Kidney (tissue), 13 donors: ENCODE measurements at regions not wholly inside any gene's neighbourhood (a gene's known extent, or its start where the extent isn't known, plus 50 kb on each side); places are given as distances from the start of the nearest gene placed in this dataset.

ENCODE experiments used
- DNase-seq, 5 donors: peaks; one replicate each; pipeline ENCODE4 v3.0.0-alpha.2; 2013 to 2020
- FAIRE-seq: peaks from 2 replicates; lab custom pipeline; 2012; peaks lifted over from hg19 to GRCh38; lab: Jason Lieb, UNC
- H3K27ac ChIP-seq, 2 donors: one replicate each; pipeline ENCODE4 v1.7.0; 2013; ENCODE audit warnings: low read depth in 2 of 2, low read length in 2 of 2, inconsistent platforms in 1 of 2
- H3K27me3 ChIP-seq: one replicate; pipeline ENCODE4 v1.7.1; 2013; ENCODE audit warnings: low read length, inconsistent platforms; ENCODE audit not compliant: control insufficient read depth, insufficient read depth
- H3K36me3 ChIP-seq, 3 donors: one replicate each; pipeline versions ENCODE4 v1.7.0 to v1.7.1; 2013; ENCODE audit warnings: low read length in 3 of 3, control low read depth in 1 of 3, inconsistent platforms in 1 of 3; ENCODE audit not compliant: insufficient read depth in 3 of 3, control insufficient read depth in 2 of 3
- H3K4me1 ChIP-seq, 3 donors: one replicate each; pipeline versions ENCODE4 v1.7.0 to v1.7.1; 2013; ENCODE audit warnings: low read length in 3 of 3, inconsistent platforms in 1 of 3, low read depth in 1 of 3; ENCODE audit not compliant: control insufficient read depth in 2 of 3, insufficient read depth in 2 of 3
- H3K4me3 ChIP-seq, 3 donors: one replicate each; pipeline versions ENCODE4 v1.7.0 to v1.8.1; 2013; ENCODE audit warnings: low read length in 3 of 3, control low read depth in 1 of 3, inconsistent platforms in 1 of 3
- H3K9ac ChIP-seq, 3 donors: one replicate each; pipeline versions ENCODE4 v1.7.0 to v1.7.1; 2013; ENCODE audit warnings: low read length in 3 of 3, control low read depth in 1 of 3, inconsistent platforms in 1 of 3
- H3K9me3 ChIP-seq, 3 donors: one replicate each; pipeline versions ENCODE4 v1.7.0 to v1.7.1; 2013; ENCODE audit warnings: low read length in 3 of 3, control low read depth in 1 of 3, inconsistent platforms in 1 of 3; ENCODE audit not compliant: control insufficient read depth in 2 of 3, insufficient read depth in 1 of 3
- CTCF ChIP-seq: IDR thresholded peaks from 3 replicates; pipeline ENCODE4 v1.5.1; 2012; ENCODE audit warnings: mild to moderate bottlenecking, moderate library complexity, borderline replicate concordance; ENCODE audit not compliant: insufficient read depth; ENCODE audit errors: extremely low read depth
- intact Hi-C: fragments of 100-400 bp; cut with DNase I; formaldehyde crosslinking; loops from one replicate; pipeline ENCODE4 v1.11.1; 2022
- donor health status: control.
- donor health status: control.
- donor health status: control.
- donor health status: control.
- donor health status: control.
- donor health status: DM: yes; HTN: yes; CAD: no.
- donor health status: Normal renal cell carcinoma (clear cell type).

DNA sequence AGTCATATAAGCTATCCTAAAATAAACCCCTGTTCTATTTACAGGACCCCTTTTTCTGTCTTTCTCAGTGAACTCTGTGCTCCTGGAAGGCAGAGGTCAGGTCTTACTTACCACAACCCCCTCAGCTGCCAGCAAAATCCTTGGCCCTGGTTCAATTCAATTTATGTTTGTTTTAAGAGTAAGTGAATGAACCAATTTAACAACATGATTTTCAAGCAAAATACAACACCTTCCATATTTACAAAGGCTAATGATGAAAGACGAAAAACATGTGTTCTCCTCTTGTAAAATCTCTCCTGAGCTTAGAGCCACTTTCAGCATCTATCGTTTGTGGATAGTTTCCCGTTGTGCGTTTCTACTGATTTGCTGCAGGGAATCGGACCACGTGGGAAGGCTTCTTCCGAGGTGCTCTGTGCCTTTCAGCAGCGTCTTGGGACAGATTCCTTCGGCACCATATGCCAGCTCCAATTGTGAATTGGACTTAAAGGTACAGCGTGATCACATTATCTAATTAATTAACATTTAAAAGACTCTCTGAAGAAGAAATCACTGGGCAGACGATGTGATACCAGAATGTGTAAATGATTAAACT is 411.7 kb downstream of the IRS2 start:
- Histone ChIP-seq H3K36me3 (no peaks in the 10 kb centered on the region), H3K4me1 (no peaks in the 10 kb centered on the region), H3K27me3 (no peaks in the 10 kb centered on the region), H3K27ac (no peak overlapping the region), H3K9ac (no peak overlapping the region), H3K4me3 (no peak overlapping the region), H3K9me3 (no peaks in the 10 kb centered on the region)
- TF ChIP-seq CTCF, result no peak
- intact Hi-C loops, result no loop called here
- FAIRE-seq (no peak), DNase-seq (no peak)

DNA sequence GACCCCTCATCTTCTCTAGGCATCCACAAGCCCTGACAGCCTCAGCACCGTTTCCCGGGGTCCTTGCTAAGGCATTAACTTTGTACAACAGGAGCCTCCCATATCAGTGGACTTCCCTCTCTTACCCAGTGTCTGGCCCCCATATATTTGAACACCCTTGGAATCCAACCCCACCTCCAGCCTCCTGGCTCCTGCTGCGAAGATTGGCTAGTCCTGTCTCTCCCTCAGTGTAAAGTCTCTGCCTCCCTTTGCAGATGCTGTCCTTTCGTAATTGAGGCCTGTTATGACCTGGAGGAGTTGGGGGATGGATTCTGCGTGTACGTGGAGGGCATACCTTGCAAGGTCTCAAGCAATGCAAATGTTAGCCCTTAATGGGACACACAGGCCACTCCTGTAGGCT is 413.7 kb downstream of the IRS2 start:
- no peak overlapping the region for H3K27ac ChIP-seq
- no peak for DNase-seq
- no peaks in the 10 kb centered on the region for H3K27me3 ChIP-seq
- no peaks in the 10 kb centered on the region for H3K4me1 ChIP-seq
- H3K4me3 ChIP-seq, result no peak overlapping the region
- intact Hi-C loops, result no loop called here
- H3K9me3 ChIP-seq, result no peaks in the 10 kb centered on the region
- no peak overlapping the region for H3K9ac ChIP-seq
- H3K36me3 ChIP-seq, result no peaks in the 10 kb centered on the region
- TF ChIP-seq CTCF, result no peak
- FAIRE-seq, result no peak

DNA sequence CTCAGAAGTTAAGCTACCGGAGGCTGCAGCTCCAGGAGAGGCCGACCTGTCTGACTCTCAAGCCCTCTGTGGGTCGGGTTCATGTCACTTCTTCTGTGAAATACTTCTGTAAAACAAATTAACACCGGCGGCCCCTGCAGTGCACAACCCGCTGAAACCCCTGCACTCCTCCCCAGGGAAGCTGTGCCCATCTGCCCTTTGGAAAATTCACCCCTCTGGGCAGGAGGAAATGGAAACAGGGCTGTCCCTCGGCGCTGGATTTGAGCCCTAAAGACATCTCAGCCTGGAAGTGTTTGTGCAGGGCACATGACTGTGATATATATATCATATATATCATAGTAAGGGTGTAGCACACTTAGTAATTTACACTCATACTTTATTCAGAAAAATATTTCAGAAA is 415.3 kb downstream of the IRS2 start:
- no peak for TF ChIP-seq CTCF
- H3K9ac ChIP-seq, result no peak overlapping the region
- H3K4me1 ChIP-seq, result no peaks in the 10 kb centered on the region
- no peaks in the 10 kb centered on the region for H3K36me3 ChIP-seq
- H3K27me3 ChIP-seq, result no peaks in the 10 kb centered on the region
- no peak for FAIRE-seq
- intact Hi-C loops, result no loop called here
- no peak overlapping the region for H3K4me3 ChIP-seq
- H3K27ac ChIP-seq, result no peak overlapping the region
- no peaks in the 10 kb centered on the region for H3K9me3 ChIP-seq
- DNase-seq, result no peak

GRCh38 chr13:109370496-109370895 is 415.9 kb downstream of the IRS2 start:
- Histone ChIP-seq H3K36me3 (no peaks in the 10 kb centered on the region), H3K9ac (no peak overlapping the region), H3K4me3 (no peak overlapping the region), H3K4me1 (no peaks in the 10 kb centered on the region), H3K27me3 (no peaks in the 10 kb centered on the region), H3K9me3 (peaks cover 0 to 4% (median 0%) of the 10 kb centered on the region in 3 donors), H3K27ac (no peak overlapping the region)
- intact Hi-C loops, result no loop called here
- FAIRE-seq (no peak), DNase-seq (no peak)
- TF ChIP-seq CTCF, result no peak
